H1 (cell line): ENCODE measurements at regions not wholly inside any gene's neighbourhood (a gene's known extent, or its start where the extent isn't known, plus 50 kb on each side); places are given as distances from the start of the nearest gene placed in this dataset.

Experiments used
- CTCF ChIA-PET: fragments of 300-600 bp; sonication (Branson Sonifier 250); formaldehyde crosslinking; loops from one replicate; lab custom pipeline; 2021; ENCODE audit not compliant: partially characterized antibody; lab: Charles Lee
- POLR2A ChIA-PET: fragments of 300-600 bp; sonication (Branson Sonifier 250); formaldehyde crosslinking; loops from one replicate; lab custom pipeline; 2021; ENCODE audit warnings: inconsistent platforms; ENCODE audit not compliant: partially characterized antibody; lab: Charles Lee
- DNase-seq, 2 experiments: peaks; one replicate each; pipeline versions ENCODE4 v3.0.0 to v3.0.0-alpha.2; 2010 to 2022; ENCODE audit warnings: low spot score in 2 of 2, low read depth in 1 of 2, mixed read lengths in 1 of 2
- FAIRE-seq: peaks from 2 replicates; lab custom pipeline; 2011; peaks lifted over from hg19 to GRCh38; lab: Jason Lieb, UNC
- H2AFZ ChIP-seq: 2 replicates; pipeline ENCODE4 v1.8.1; 2012; ENCODE audit warnings: low read length, inconsistent platforms
- H2AK5ac ChIP-seq: 2 replicates; pipeline ENCODE4 v1.6.1; 2013; ENCODE audit warnings: low read depth, low read length
- H2BK120ac ChIP-seq: replicated peaks from 2 replicates; pipeline ENCODE3; 2013; ENCODE audit warnings: low read depth, low read length, inconsistent platforms
- H2BK12ac ChIP-seq: 2 replicates; pipeline ENCODE4 v1.6.1; 2013; ENCODE audit warnings: low read depth, low read length
- H2BK15ac ChIP-seq: 2 replicates; pipeline ENCODE4 v1.6.1; 2013; ENCODE audit warnings: low read length
- H2BK20ac ChIP-seq: 2 replicates; pipeline ENCODE4 v1.6.1; 2013; ENCODE audit warnings: low read length
- H2BK5ac ChIP-seq: 2 replicates; pipeline ENCODE4 v1.6.1; 2013; ENCODE audit warnings: low read depth, low read length
- H3K14ac ChIP-seq: 2 replicates; pipeline ENCODE4 v1.6.1; 2013; ENCODE audit warnings: inconsistent platforms; ENCODE audit not compliant: insufficient read length
- H3K18ac ChIP-seq: 2 replicates; pipeline ENCODE4 v1.6.1; 2013; ENCODE audit warnings: low read length; ENCODE audit errors: extremely low read depth
- H3K23ac ChIP-seq: 2 replicates; pipeline ENCODE4 v1.6.1; 2013; ENCODE audit warnings: inconsistent platforms; ENCODE audit not compliant: insufficient read length
- H3K23me2 ChIP-seq: 2 replicates; pipeline ENCODE4 v1.6.1; 2013; ENCODE audit warnings: low read depth, low read length
- H3K27ac ChIP-seq: 2 replicates; pipeline ENCODE4 v1.6.1; 2011; ENCODE audit warnings: low read depth, low read length, inconsistent platforms
- H3K27me3 ChIP-seq, 4 experiments: replicated peaks in 1 of 4; 1 replicate in 1 of 4; 2 replicates in 3 of 4; pipeline versions ENCODE4 v1.6.1 to v1.8.1; 2011 to 2013; ENCODE audit warnings: low read length in 3 of 4, mild to moderate bottlenecking in 3 of 4, inconsistent platforms in 2 of 4, mixed read lengths in 2 of 4, moderate library complexity in 1 of 4; ENCODE audit not compliant: control insufficient read depth in 3 of 4, insufficient read depth in 3 of 4; ENCODE audit errors: extremely low read depth in 1 of 4
- H3K36me3 ChIP-seq, 4 experiments: 2 replicates each; pipeline versions ENCODE4 v1.6.1 to v1.8.1; 2011 to 2013; ENCODE audit warnings: mild to moderate bottlenecking in 4 of 4, low read length in 3 of 4, moderate library complexity in 2 of 4, control low read depth in 1 of 4, inconsistent platforms in 1 of 4; ENCODE audit not compliant: insufficient read depth in 4 of 4, control insufficient read depth in 2 of 4
- H3K4ac ChIP-seq: replicated peaks from 2 replicates; pipeline ENCODE3; 2013; ENCODE audit warnings: low read length, low read depth, mixed read lengths, inconsistent platforms; ENCODE audit not compliant: insufficient read length
- H3K4me1 ChIP-seq, 4 experiments: replicated peaks in 1 of 4; 1 replicate in 1 of 4; 2 replicates in 3 of 4; pipeline versions ENCODE4 v1.6.1 to v1.8.1; 2011 to 2013; ENCODE audit warnings: low read length in 3 of 4, inconsistent platforms in 2 of 4, mixed read lengths in 1 of 4; ENCODE audit not compliant: insufficient read depth in 4 of 4, control insufficient read depth in 3 of 4
- H3K4me2 ChIP-seq, 2 experiments: 2 replicates each; pipeline versions ENCODE4 v1.6.1 to v1.8.1; 2011 to 2013; ENCODE audit warnings: low read depth in 2 of 2, low read length in 2 of 2, control low read depth in 1 of 2, inconsistent platforms in 1 of 2, mild to moderate bottlenecking in 1 of 2; ENCODE audit not compliant: insufficient read depth in 1 of 2
- H3K4me3 ChIP-seq, 4 experiments: fragments of 200-600, 300-600 bp in 1 of 4; sonication (generic), shearing (Covaris generic), sonication (Bioruptor Twin) in 1 of 4; 2 replicates each; pipeline versions ENCODE4 v1.5.1 to v1.8.1; 2011 to 2016; ENCODE audit warnings: low read length in 4 of 4, low read depth in 3 of 4, control low read depth in 2 of 4, inconsistent platforms in 2 of 4, mild to moderate bottlenecking in 2 of 4, mixed read lengths in 1 of 4, moderate library complexity in 1 of 4; ENCODE audit not compliant: insufficient read depth in 2 of 4; ENCODE audit errors: extremely low read depth in 1 of 4
- H3K56ac ChIP-seq: replicated peaks from 2 replicates; pipeline ENCODE3; 2013; ENCODE audit warnings: low read depth, mild to moderate bottlenecking, mixed read lengths, low read length, inconsistent platforms; ENCODE audit not compliant: insufficient read length
- H3K79me1 ChIP-seq: 2 replicates; pipeline ENCODE4 v1.6.1; 2013; ENCODE audit warnings: low read depth, low read length, control low read depth
- H3K79me2 ChIP-seq, 2 experiments: 2 replicates each; pipeline versions ENCODE4 v1.6.1 to v1.8.1; 2012 to 2013; ENCODE audit warnings: low read length in 2 of 2, mild to moderate bottlenecking in 2 of 2, inconsistent platforms in 1 of 2; ENCODE audit not compliant: insufficient read depth in 2 of 2, control insufficient read depth in 1 of 2
- H3K9ac ChIP-seq, 4 experiments: replicated peaks in 1 of 4; 1 replicate in 1 of 4; 2 replicates in 3 of 4; pipeline versions ENCODE4 v1.6.1 to v1.8.1; 2011 to 2013; ENCODE audit warnings: low read depth in 3 of 4, low read length in 3 of 4, control low read depth in 2 of 4, mild to moderate bottlenecking in 2 of 4, moderate library complexity in 2 of 4, inconsistent platforms in 1 of 4; ENCODE audit errors: extremely low read depth in 1 of 4
- H3K9me3 ChIP-seq, 2 experiments: 2 replicates each; pipeline versions ENCODE4 v1.6.1 to v1.8.1; 2012 to 2013; ENCODE audit warnings: mild to moderate bottlenecking in 2 of 2, moderate library complexity in 2 of 2, control low read depth in 1 of 2, inconsistent platforms in 1 of 2, low read depth in 1 of 2, low read length in 1 of 2, mixed read lengths in 1 of 2; ENCODE audit not compliant: insufficient read depth in 2 of 2
- H4K20me1 ChIP-seq, 2 experiments: replicated peaks in 1 of 2; 2 replicates each; pipeline versions ENCODE3 to v1.8.1; 2011 to 2013; ENCODE audit warnings: inconsistent platforms in 2 of 2, low read length in 2 of 2, mild to moderate bottlenecking in 1 of 2; ENCODE audit not compliant: insufficient read depth in 2 of 2, control insufficient read depth in 1 of 2
- H4K5ac ChIP-seq: 2 replicates; pipeline ENCODE4 v1.6.1; 2013; ENCODE audit warnings: low read length, low read depth, mixed read lengths, inconsistent platforms; ENCODE audit not compliant: insufficient read length
- H4K8ac ChIP-seq: 2 replicates; pipeline ENCODE4 v1.8.0; 2013; ENCODE audit warnings: mild to moderate bottlenecking, moderate library complexity, low read length, inconsistent platforms; ENCODE audit not compliant: insufficient read depth; ENCODE audit errors: extremely low read depth
- H4K91ac ChIP-seq: replicated peaks from 2 replicates; pipeline ENCODE3; 2013; ENCODE audit warnings: low read length, mixed read lengths, inconsistent platforms; ENCODE audit not compliant: insufficient read length
- ASH2L ChIP-seq: fragments of 200-600, 300-600 bp; sonication (generic); IDR thresholded peaks from one replicate; pipeline ENCODE4 v1.7.1; 2017; ENCODE audit warnings: low read length
- CHD2 ChIP-seq: IDR thresholded peaks from 2 replicates; pipeline ENCODE4 v1.6.1; 2012; ENCODE audit warnings: low read length, improper control_type of control experiment
- CTCF ChIP-seq, 3 experiments: IDR thresholded peaks; 1 replicate in 2 of 3; 2 replicates in 1 of 3; pipeline versions ENCODE4 v1.5.1 to v1.6.1; 2011; ENCODE audit warnings: low read length in 3 of 3, mild to moderate bottlenecking in 3 of 3, inconsistent platforms in 2 of 3, low read depth in 1 of 3, moderate library complexity in 1 of 3; ENCODE audit not compliant: insufficient read depth in 1 of 3; ENCODE audit errors: control extremely low read depth in 1 of 3
- HDAC2 ChIP-seq, 2 experiments: fragments of 300-600 bp in 1 of 2; sonication (generic) in 1 of 2; IDR thresholded peaks; 2 replicates each; pipeline ENCODE4 v1.6.1; 2011 to 2012; ENCODE audit warnings: low read depth in 2 of 2, low read length in 2 of 2, mild to moderate bottlenecking in 2 of 2, moderate library complexity in 2 of 2, borderline replicate concordance in 1 of 2, inconsistent platforms in 1 of 2
- MAFK ChIP-seq: IDR thresholded peaks from 2 replicates; pipeline ENCODE4 v1.6.1; 2012; ENCODE audit warnings: low read depth, mild to moderate bottlenecking, improper control_type of control experiment, low read length
- NANOG ChIP-seq: IDR thresholded peaks from 2 replicates; pipeline ENCODE4 v1.6.1; 2011; ENCODE audit warnings: low read length, low read depth, mild to moderate bottlenecking, inconsistent platforms; ENCODE audit not compliant: insufficient read depth, poor library complexity, severe bottlenecking
- NRF1 ChIP-seq: IDR thresholded peaks from 2 replicates; pipeline ENCODE4 v1.6.1; 2011; ENCODE audit warnings: mild to moderate bottlenecking, low read depth, low read length, improper control_type of control experiment
- PHF8 ChIP-seq: fragments of 200-600 bp; sonication (generic); conservative IDR thresholded peaks from 2 replicates; pipeline ENCODE4 v1.7.1; 2012; ENCODE audit warnings: low read depth, mild to moderate bottlenecking, inconsistent platforms, low read length, moderate library complexity

- Histone ChIP-seq H3K79me1 (no peaks in the 10 kb centered on the region), H3K4me1 (no peaks in the 10 kb centered on the region), H3K4ac (no peak overlapping the region), H2AK5ac (no peak overlapping the region), H3K27ac (no peak overlapping the region), H3K9ac (no peak overlapping the region), H4K91ac (no peak overlapping the region), H2BK120ac (no peak overlapping the region), H3K4me2 (no peak overlapping the region), H3K14ac (no peak overlapping the region), H2BK15ac (no peak overlapping the region), H3K23me2 (no peaks in the 10 kb centered on the region), H4K8ac (no peak overlapping the region), H2BK20ac (no peak overlapping the region), H3K18ac (no peak overlapping the region), H3K4me3 (no peak overlapping the region), H2AFZ (no peak overlapping the region), H2BK5ac (no peak overlapping the region), H3K27me3 (no peaks in the 10 kb centered on the region), H3K56ac (no peak overlapping the region), H3K36me3 (no peaks in the 10 kb centered on the region), H4K5ac (no peak overlapping the region), H4K20me1 (no peaks in the 10 kb centered on the region), H3K79me2 (no peaks in the 10 kb centered on the region), H3K23ac (no peak overlapping the region), H2BK12ac (no peak overlapping the region), H3K9me3 (no peaks in the 10 kb centered on the region)
- POLR2A ChIA-PET: no interaction called here
- CTCF ChIA-PET: no interaction called here
- FAIRE-seq: no peak
- DNase-seq: no peak
- TF ChIP-seq ASH2L (no peak), CTCF (IDR thresholded peaks at IDR 0.05; ENCODE audit: control extremely low read depth in 1 of 3, insufficient read depth in 1 of 3, low read depth in 1 of 3, low read length in 3 of 3) (no peak), PHF8 (no peak), MAFK (no peak), HDAC2 (IDR thresholded peaks at IDR 0.05; ENCODE audit: borderline replicate concordance in 1 of 2, low read depth in 2 of 2, low read length in 2 of 2) (no peak), NANOG (no peak), NRF1 (no peak), CHD2 (no peak)
Measured at GRCh38 chr3:1954632-1955031, 144.0 kb upstream of the CNTN4 start.
